NCI-H446 (cell line): ENCODE measurements at regions not wholly inside any gene's neighbourhood (a gene's known extent, or its start where the extent isn't known, plus 50 kb on each side); places are given as distances from the start of the nearest gene placed in this dataset.

Experiments
- DNase-seq, 2 experiments: peaks; one replicate each; lab custom pipeline; 2025; lab: John Stamatoyannopoulos, UW

GRCh38 chr19:13604902-13605586, 98.8 kb upstream of the CACNA1A start:
- DNase-seq, result no peak

GRCh38 chr19:13600802-13601201, 94.5 kb upstream of the CACNA1A start:
- no peak for DNase-seq

DNA sequence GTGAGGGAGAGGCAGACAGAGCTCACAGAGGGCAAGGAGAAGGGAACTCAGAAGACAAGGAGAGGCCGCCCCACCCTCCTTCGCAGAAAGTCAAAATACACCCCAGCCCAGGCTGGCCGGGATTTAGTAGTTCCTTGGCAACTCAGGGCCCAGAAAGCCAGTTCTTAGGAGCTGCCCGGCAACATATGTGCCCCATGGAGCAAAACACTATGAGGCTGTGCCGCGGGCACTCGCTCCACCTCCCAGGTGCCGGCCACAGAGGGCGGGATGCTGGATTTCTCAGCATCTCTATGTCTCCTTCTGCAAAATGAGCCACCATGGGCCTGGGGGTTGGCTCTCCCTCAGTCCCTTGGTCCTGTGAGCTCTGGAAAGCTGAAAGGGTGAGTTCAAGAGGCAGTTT, 93.8 kb upstream of the CACNA1A start:
- no peak for DNase-seq

GRCh38 chr19:13599681-13600080, 93.4 kb upstream of the CACNA1A start:
- no peak for DNase-seq

GRCh38 chr19:13598098-13598497, 91.8 kb upstream of the CACNA1A start:
- DNase-seq, result no peak

- peak; percentile 53 to 67 for DNase-seq
Measured at GRCh38 chr19:13597640-13598039, 91.4 kb upstream of the CACNA1A start.

DNA sequence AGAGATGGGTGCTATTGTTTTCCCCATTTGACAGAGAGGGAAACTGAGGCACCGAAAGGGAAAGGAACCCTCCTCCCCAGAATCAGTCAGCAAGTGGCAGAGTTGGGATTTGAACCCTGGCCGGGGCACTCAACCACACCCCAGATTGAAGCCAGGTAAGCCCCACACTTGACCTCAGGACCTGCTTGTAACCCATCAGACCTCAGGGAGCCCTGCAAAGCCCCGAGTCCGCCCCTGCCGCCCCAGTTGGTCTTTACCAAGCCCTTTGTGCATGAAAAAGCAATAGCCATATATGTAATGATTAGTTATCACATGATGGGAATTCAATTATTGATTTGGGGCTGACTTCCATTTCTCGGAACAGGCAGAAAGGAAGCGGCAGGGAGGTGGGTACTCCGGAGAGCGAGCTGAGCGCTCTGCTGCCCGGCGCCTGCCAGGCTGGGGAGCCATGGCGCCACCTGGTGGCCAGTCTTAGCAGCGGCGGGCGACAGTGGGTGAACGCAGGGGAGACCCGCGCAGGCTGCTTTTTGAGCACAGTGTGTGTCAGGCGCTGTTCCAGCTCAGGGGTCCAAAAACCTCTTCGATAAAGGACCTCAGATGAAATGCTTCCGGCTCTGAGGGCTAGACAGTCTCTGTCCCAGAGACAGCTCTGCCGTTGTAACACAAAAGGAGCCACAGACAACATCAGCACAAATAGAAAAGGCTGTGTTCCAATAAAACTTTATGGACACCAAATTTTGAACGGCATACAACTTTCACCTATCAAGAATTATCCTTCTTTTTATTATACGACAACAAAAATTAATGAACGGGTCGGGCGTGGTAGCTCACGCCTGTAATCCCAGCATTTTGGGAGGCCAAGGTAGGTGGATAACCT, 82.9 kb upstream of the CACNA1A start:
- peak in 1 of 2 experiments; percentile 75 for DNase-seq

GRCh38 chr19:13585512-13585911, 79.2 kb upstream of the CACNA1A start:
- DNase-seq, result no peak

GRCh38 chr19:13583753-13584152, 77.5 kb upstream of the CACNA1A start:
- DNase-seq, result no peak

- no peak for DNase-seq
Measured at GRCh38 chr19:13583114-13583513, 76.8 kb upstream of the CACNA1A start.

- no peak for DNase-seq
Measured at GRCh38 chr19:13581576-13581975, 75.3 kb upstream of the CACNA1A start.

GRCh38 chr19:13579388-13580060, 73.2 kb upstream of the CACNA1A start:
- DNase-seq, result no peak

- no peak for DNase-seq
Measured at GRCh38 chr19:13576726-13577125, 70.4 kb upstream of the CACNA1A start.

- DNase-seq, result peak in 1 of 2 experiments; percentile 11
Measured at GRCh38 chr19:13574933-13575332, 68.7 kb upstream of the CACNA1A start.

DNA sequence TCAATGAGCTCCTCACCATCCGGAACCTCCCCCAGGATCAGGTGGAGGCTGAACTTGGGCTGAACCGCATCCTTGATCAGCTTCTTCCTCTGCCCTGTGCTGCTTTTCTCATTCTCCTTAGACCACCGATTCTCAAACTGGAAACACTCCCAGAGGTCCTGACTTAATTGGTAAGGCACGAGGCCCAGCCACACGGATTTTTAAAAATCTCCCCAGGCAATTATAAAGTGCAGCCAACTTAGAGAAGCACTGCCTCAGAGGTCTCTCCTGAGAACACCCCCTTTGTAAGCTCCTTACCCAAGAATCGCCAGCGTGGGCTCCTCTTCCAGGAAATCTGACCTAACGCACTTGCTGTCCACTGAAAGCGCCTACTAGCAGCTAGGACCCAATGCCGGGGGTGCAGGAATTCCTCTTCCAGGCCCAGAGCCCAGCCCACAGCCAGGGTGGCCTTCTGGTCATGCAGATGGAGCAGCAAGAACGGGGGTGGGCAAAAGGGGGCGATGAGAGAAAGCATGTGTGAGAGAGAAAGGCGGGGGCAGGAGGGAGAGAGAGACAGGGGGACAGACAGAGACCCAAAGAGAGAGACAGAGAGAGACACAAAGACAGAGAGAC, 66.9 kb upstream of the CACNA1A start:
- no peak for DNase-seq

- no peak for DNase-seq
Measured at GRCh38 chr19:13561461-13561860, 55.2 kb upstream of the CACNA1A start.

DNA sequence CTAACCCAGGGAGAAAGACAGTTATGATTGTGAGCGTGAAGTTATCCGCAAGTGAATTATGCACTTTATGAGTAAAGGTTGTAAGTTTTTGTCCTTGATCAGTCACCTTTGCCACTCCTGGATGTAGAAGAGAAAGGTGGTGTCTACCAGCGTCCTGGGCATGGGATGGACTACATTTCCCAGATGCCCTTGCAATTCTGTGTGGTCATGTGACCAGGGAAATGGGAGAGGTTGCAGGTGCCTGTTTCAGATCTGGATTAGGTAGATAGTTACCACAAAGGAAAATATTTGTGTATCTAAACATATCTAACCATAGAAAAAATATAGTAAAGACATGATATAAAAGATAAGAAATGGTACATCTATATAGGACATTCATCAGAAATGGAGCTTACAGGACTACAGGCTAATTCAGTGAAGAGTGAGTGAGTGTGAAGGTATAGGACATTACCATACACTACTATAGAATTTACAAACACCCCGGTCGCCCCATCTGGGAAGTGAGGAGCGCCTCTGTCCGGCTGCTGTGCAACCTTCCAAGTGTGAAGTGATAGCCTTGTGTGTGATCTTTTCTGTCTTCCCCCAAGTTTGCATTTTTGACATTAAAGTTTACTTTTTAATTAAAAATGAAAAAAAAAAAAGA, 51.6 kb upstream of the CACNA1A start:
- DNase-seq, result no peak

- DNase-seq, result no peak
Measured at GRCh38 chr19:13556552-13556951, 50.3 kb upstream of the CACNA1A start.
